Neural cell (in vitro differentiated cells): ENCODE measurements at regions not wholly inside any gene's neighbourhood (a gene's known extent, or its start where the extent isn't known, plus 50 kb on each side); places are given as distances from the start of the nearest gene placed in this dataset.

Source experiments
- EZH2 ChIP-seq: fragments of 200-600, 300-800 bp; shearing (Covaris generic), sonication (generic); IDR thresholded peaks from 2 replicates; pipeline ENCODE4 v1.6.1; 2014; ENCODE audit warnings: antibody characterized with exemption, low read length, borderline replicate concordance, mild to moderate bottlenecking; ENCODE audit not compliant: insufficient read depth, poor library complexity, severe bottlenecking
- MXI1 ChIP-seq: fragments of 450-650 bp; conservative IDR thresholded peaks from 2 replicates; pipeline ENCODE4 v1.6.1; 2014; ENCODE audit warnings: antibody characterized with exemption, mild to moderate bottlenecking; ENCODE audit not compliant: poor library complexity, severe bottlenecking
- RAD21 ChIP-seq: fragments of 450-650 bp; conservative IDR thresholded peaks from 2 replicates; pipeline ENCODE4 v1.6.1; 2014; ENCODE audit warnings: antibody characterized with exemption, mild to moderate bottlenecking, moderate library complexity
- REST ChIP-seq: IDR thresholded peaks from 2 replicates; pipeline ENCODE4 v1.6.1; 2012; ENCODE audit warnings: borderline replicate concordance
- TF ChIP-seq, protein P1 (sequence below): fragments of 450-650 bp; IDR thresholded peaks from 2 replicates; pipeline ENCODE4 v1.5.1; 2014; ENCODE audit warnings: antibody characterized with exemption, mild to moderate bottlenecking, moderate library complexity; ENCODE audit not compliant: poor library complexity, severe bottlenecking

- TF ChIP-seq, protein P1, sequence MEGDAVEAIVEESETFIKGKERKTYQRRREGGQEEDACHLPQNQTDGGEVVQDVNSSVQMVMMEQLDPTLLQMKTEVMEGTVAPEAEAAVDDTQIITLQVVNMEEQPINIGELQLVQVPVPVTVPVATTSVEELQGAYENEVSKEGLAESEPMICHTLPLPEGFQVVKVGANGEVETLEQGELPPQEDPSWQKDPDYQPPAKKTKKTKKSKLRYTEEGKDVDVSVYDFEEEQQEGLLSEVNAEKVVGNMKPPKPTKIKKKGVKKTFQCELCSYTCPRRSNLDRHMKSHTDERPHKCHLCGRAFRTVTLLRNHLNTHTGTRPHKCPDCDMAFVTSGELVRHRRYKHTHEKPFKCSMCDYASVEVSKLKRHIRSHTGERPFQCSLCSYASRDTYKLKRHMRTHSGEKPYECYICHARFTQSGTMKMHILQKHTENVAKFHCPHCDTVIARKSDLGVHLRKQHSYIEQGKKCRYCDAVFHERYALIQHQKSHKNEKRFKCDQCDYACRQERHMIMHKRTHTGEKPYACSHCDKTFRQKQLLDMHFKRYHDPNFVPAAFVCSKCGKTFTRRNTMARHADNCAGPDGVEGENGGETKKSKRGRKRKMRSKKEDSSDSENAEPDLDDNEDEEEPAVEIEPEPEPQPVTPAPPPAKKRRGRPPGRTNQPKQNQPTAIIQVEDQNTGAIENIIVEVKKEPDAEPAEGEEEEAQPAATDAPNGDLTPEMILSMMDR, result no peak
- TF ChIP-seq REST (no peak), EZH2 (no peak), RAD21 (no peak), MXI1 (no peak)
These were observed 902.7 kb upstream of the ZEB2 start for GRCh38 chr2:145422576-145422975.
